GM11168 (cell line): ENCODE measurements at regions not wholly inside any gene's neighbourhood (a gene's known extent, or its start where the extent isn't known, plus 50 kb on each side); places are given as distances from the start of the nearest gene placed in this dataset.

Source experiments
- in situ Hi-C: fragments of 300-500 bp; cut with MboI; formaldehyde crosslinking; loops from one replicate; pipeline ENCODE4 v1.12.0; 2022; ENCODE audit warnings: low sequenced_read_pairs; ENCODE audit not compliant: unreplicated experiment

GRCh38 chr2:42108852-42109251 is 60.3 kb upstream of the EML4 start:
- in situ Hi-C loops = loop anchor here (10.0 kb wide), 1 partner anchor 66 kb away; no protein-coding TSS in a partner anchor

- in situ Hi-C loops = loop anchor here (10.0 kb wide), 1 partner anchor 65 kb away; no protein-coding TSS in a partner anchor
These were observed 59.1 kb upstream of the EML4 start for GRCh38 chr2:42109959-42110640.

- in situ Hi-C loops = no loop called here
These were observed 58.4 kb upstream of the EML4 start for GRCh38 chr2:42110641-42111322.

GRCh38 chr2:42112418-42112817 is 56.7 kb upstream of the EML4 start:
- in situ Hi-C loops = no loop called here

GRCh38 chr2:42113452-42113851 is 55.7 kb upstream of the EML4 start:
- in situ Hi-C loops = no loop called here

- in situ Hi-C loops = no loop called here
These were observed 55.1 kb upstream of the EML4 start for GRCh38 chr2:42114091-42114490.

GRCh38 chr2:42115588-42115987 is 53.6 kb upstream of the EML4 start:
- in situ Hi-C loops = no loop called here

- in situ Hi-C loops = no loop called here
These were observed 52.7 kb upstream of the EML4 start for GRCh38 chr2:42116195-42117181.

- in situ Hi-C loops = no loop called here
These were observed 52.0 kb upstream of the EML4 start for GRCh38 chr2:42117182-42117579.

GRCh38 chr2:42117923-42118753 is 51.0 kb upstream of the EML4 start:
- in situ Hi-C loops = no loop called here

GRCh38 chr2:42118754-42119569 is 50.2 kb upstream of the EML4 start:
- in situ Hi-C loops = no loop called here
